Aorta (tissue), 5 donors: ENCODE measurements at regions not wholly inside any gene's neighbourhood (a gene's known extent, or its start where the extent isn't known, plus 50 kb on each side); places are given as distances from the start of the nearest gene placed in this dataset.

Experiments
- ATAC-seq: fragments of 200-7000 bp; cut with Tn5 transposase; one replicate; pipeline ENCODE4 v1.9.1; 2022; ENCODE audit warnings: moderate library complexity; ENCODE audit not compliant: low FRiP score
- DNase-seq, 2 donors: peaks; one replicate each; pipeline ENCODE4 v3.0.0-alpha.2; 2020
- H3K27ac ChIP-seq, 2 donors: one replicate each; pipeline ENCODE4 v1.5.1; 2013; ENCODE audit warnings: low read length in 2 of 2, mild to moderate bottlenecking in 2 of 2, moderate library complexity in 2 of 2, control low read depth in 1 of 2, inconsistent platforms in 1 of 2, low read depth in 1 of 2
- H3K27me3 ChIP-seq, 2 donors: one replicate each; pipeline ENCODE4 v1.6.1; 2013; ENCODE audit warnings: control low read depth in 1 of 2, low read length in 1 of 2, mild to moderate bottlenecking in 1 of 2, moderate library complexity in 1 of 2; ENCODE audit not compliant: insufficient read depth in 2 of 2, control insufficient read depth in 1 of 2
- H3K36me3 ChIP-seq, 2 donors: one replicate each; pipeline ENCODE4 v1.6.1; 2013; ENCODE audit warnings: control low read depth in 1 of 2, low read length in 1 of 2, mild to moderate bottlenecking in 1 of 2; ENCODE audit not compliant: insufficient read depth in 2 of 2, control insufficient read depth in 1 of 2
- H3K4me1 ChIP-seq, 2 donors: one replicate each; pipeline ENCODE4 v1.6.1; 2013; ENCODE audit warnings: low read length in 2 of 2, control low read depth in 1 of 2, mild to moderate bottlenecking in 1 of 2, moderate library complexity in 1 of 2; ENCODE audit not compliant: insufficient read depth in 2 of 2, control insufficient read depth in 1 of 2
- H3K4me3 ChIP-seq, 2 donors: one replicate each; pipeline ENCODE4 v1.5.1; 2013; ENCODE audit warnings: low read length in 2 of 2, control low read depth in 1 of 2, mild to moderate bottlenecking in 1 of 2
- H3K9me3 ChIP-seq: one replicate; pipeline ENCODE4 v1.6.1; 2013; ENCODE audit warnings: mild to moderate bottlenecking, low read length; ENCODE audit not compliant: control insufficient read depth
- WGBS, 2 donors: extraction: QIAGEN DNeasy Blood & Tissue Kit; methylation state at CpG; one replicate each; pipeline ENCODE4 v1.1.7; 2013; 5-methylcytosine and 5-hydroxymethylcytosine counted together
- intact Hi-C, 2 donors: fragments of 100-400 bp; cut with DNase I; formaldehyde crosslinking; loops; one replicate each; pipeline versions ENCODE4 v1.14.2 to v1.15.0; 2022
- donor health status: healthy with polysubstance abuse.
- donor health status: Bipolar disorder and iron deficiency.
- donor health status: DM: no; HTN: no; CAD: no.
- donor health status: DM: no; HTN: no; CAD: no.
- donor health status: DM: yes; HTN: yes; CAD: no.

DNA sequence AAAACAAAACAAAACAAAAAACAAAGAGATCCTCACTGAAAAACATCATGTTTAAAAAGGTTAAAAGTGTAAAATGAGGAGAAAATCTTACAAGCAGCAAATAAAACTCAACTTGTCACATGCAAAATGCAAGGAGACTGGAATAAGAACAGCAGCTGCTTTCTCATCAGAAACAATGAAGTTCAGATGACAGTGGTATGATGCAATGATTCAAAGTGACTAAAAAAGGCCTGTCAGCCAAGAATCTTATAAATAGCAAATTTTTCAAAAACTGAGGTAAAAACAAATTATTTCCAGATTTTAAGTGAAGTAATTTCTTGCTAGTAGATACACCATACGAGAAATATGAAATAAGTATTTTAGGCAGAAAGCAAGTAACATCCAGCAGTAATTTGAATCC is 68.6 kb upstream of the EPHA3 start:
- Histone ChIP-seq H3K27me3 (no peaks in the 10 kb centered on the region), H3K9me3 (peaks cover 1% of the 10 kb centered on the region), H3K27ac (no peak overlapping the region), H3K4me1 (no peaks in the 10 kb centered on the region), H3K4me3 (no peak overlapping the region), H3K36me3 (no peaks in the 10 kb centered on the region)
- ATAC-seq (no peak), DNase-seq (no peak)
- WGBS, 2 donors = 3 to 85% methylated on average over 1 of the region's 1 CpG
- intact Hi-C loops = no loop called here

DNA sequence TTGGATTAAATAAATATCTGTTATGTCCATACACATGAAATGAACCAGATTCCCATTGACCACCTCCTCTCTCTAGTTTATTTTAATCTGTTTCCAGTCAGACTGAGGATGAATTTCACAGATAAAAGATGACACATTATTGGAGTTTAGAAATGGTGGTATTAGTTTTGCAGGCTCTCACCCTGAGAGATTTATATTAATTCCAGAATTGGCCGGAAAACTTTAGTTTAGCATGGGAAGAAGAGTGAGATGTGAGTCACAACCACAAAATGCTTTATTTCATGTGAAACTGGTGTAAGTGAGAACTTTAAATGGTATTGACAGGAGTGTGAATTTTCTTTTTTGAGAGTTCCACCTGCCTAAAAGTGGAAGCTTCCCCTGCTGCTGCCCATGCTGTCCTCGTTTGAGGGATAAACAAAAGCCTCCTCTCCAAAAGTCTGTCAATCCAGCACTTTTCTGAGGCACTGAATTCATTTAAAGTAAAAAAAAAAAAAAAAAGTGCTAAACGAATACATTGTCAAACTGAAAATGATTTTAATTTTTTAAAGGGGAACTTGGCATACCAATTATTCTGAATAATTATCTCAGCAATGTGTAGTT is 65.1 kb upstream of the EPHA3 start:
- no peak overlapping the region for H3K4me3 ChIP-seq
- no peak overlapping the region for H3K27ac ChIP-seq
- DNase-seq (no peak), ATAC-seq (no peak)
- no peaks in the 10 kb centered on the region for H3K36me3 ChIP-seq
- H3K4me1 ChIP-seq = no peaks in the 10 kb centered on the region
- intact Hi-C loops = no loop called here
- H3K9me3 ChIP-seq = no peaks in the 10 kb centered on the region
- H3K27me3 ChIP-seq = no peaks in the 10 kb centered on the region
- 37 to 41% methylated on average over 3 of the region's 3 CpGs for WGBS, 2 donors

DNA sequence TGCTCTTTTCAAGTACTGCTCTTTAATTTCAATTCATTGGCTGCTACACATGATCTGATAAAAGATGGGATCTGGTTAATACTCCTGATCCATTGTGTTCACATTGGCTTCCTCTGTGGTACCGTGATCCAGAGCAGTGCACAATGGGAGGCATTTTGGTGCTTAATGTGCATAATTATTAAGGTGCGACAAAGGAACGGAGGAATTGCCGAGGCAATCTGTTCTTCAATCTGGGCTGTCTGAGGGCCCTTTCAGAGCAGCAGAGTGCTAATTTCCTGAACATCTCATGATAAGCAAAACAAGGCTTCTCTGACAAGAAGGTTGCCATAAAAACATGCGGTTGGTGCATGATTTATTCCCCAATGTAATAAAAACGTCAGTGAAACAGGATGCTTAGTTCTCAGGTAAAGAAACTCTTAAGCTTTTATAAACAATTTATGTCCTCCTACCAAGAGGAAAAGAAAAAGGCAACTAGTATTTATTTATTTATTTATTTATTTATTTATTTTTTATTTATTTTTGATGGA is 64.0 kb upstream of the EPHA3 start:
- no peaks in the 10 kb centered on the region for H3K9me3 ChIP-seq
- intact Hi-C loops = no loop called here
- 77 to 83% methylated on average over 6 of the region's 6 CpGs for WGBS, 2 donors

DNA sequence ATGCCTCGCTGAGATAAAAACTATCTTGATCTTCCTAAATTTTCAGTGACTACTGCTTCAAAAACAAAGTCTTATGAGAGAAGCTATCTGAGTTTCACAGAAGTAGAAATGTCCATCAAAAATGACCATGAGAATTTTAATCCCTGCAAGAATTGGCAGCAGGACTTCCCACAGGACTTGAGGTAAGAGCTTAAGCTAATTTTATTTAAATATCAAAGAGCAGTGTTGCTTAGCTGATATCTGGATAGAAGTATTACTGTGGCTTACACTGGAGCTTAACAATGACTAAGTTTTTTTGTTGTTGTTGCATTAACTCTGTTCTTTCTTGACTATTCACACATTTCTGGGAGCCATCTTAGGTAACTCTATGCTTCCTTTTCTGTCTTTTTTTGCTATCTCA is 60.8 kb upstream of the EPHA3 start:
- H3K27me3 ChIP-seq = no peaks in the 10 kb centered on the region
- DNase-seq = no peak
- ATAC-seq = no peak
- no peaks in the 10 kb centered on the region for H3K4me1 ChIP-seq
- no peaks in the 10 kb centered on the region for H3K9me3 ChIP-seq
- H3K27ac ChIP-seq = no peak overlapping the region
- H3K36me3 ChIP-seq = no peaks in the 10 kb centered on the region
- intact Hi-C loops = no loop called here
- WGBS, 2 donors = 70 to 72% methylated on average over 1 of the region's 1 CpG
- H3K4me3 ChIP-seq = no peak overlapping the region

More for the DNA sequence above, 64.0 kb upstream of the EPHA3 start:
- Histone ChIP-seq H3K36me3 (no peaks in the 10 kb centered on the region), H3K27me3 (no peaks in the 10 kb centered on the region), H3K4me3 (no peak overlapping the region), H3K4me1 (no peaks in the 10 kb centered on the region), H3K27ac (no peak overlapping the region)
- DNase-seq (no peak), ATAC-seq (no peak)

DNA sequence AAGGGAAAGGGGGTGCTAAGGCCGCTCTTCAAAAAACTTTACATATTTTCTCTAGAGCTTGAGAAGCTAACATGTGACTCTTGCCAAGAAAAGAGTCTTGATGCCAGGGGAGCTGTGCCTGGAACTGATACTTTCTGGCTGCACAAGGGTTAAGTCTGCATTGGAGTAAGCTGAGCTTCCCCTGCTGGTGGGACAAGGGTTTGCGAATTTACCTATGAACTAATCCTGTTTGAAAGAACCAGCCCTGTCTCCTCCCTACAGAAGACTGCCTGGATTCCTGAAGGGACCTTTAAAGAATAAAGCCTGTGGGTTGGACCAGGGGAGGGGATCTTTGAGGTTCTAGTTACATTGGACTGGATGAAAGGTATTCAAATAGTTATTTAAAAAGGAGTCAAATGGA is 58.3 kb upstream of the EPHA3 start:
- H3K9me3 ChIP-seq = no peaks in the 10 kb centered on the region
- intact Hi-C loops = no loop called here
- H3K36me3 ChIP-seq = no peaks in the 10 kb centered on the region
- H3K4me3 ChIP-seq = no peak overlapping the region
- no peaks in the 10 kb centered on the region for H3K4me1 ChIP-seq
- no peak for ATAC-seq
- no peaks in the 10 kb centered on the region for H3K27me3 ChIP-seq
- no peak for DNase-seq
- H3K27ac ChIP-seq = no peak overlapping the region
- WGBS, 2 donors = 53 to 55% methylated on average over 2 of the region's 2 CpGs

DNA sequence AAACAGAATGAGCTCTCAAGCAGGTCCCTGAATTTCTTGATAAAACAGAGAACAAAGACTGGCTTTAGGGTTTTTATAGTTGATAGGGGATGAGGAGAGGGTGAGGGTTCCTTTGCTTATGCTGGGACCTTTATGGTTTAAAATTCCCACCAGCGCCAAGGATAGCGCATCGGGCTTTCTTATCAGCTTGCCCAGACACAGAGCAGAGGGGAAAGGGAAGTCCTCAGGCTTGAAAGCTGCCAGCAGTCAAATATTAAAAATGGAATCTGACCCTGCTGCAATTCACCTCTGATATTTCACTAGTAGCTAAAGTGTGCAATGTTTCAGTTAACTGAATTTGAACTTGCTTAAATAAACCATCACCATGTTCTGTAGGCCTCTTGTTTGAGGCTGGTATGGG is 55.0 kb upstream of the EPHA3 start:
- DNase-seq (no peak), ATAC-seq (no peak)
- Histone ChIP-seq H3K4me3 (no peak overlapping the region), H3K4me1 (no peaks in the 10 kb centered on the region), H3K27me3 (no peaks in the 10 kb centered on the region), H3K27ac (no peak overlapping the region), H3K9me3 (no peaks in the 10 kb centered on the region), H3K36me3 (no peaks in the 10 kb centered on the region)
- intact Hi-C loops = no loop called here
- WGBS, 2 donors = 9 to 11% methylated on average over 3 of the region's 3 CpGs

DNA sequence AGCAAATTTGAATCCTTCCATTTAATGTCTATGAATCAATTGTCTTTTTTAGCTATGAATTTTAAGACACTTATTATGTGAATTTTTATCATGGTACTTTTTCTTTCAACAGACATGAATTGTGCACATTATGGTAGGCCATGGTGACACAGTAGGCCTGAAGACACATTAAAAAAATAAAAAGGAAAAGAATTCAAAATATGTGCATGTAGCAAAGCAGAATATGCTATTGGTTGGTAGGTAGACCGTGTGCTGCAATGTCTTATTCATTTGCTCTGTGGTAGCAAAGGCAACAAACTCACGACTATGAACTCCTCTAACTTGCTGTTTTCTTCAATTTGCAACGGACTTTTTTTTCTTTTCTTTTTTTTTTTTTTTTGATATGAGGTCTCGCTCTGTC is 50.0 kb upstream of the EPHA3 start:
- H3K36me3 ChIP-seq = no peaks in the 10 kb centered on the region
- no peak overlapping the region for H3K4me3 ChIP-seq
- H3K27ac ChIP-seq = no peak overlapping the region
- intact Hi-C loops = no loop called here
- 73 to 77% methylated on average over 4 of the region's 4 CpGs for WGBS, 2 donors
- no peaks in the 10 kb centered on the region for H3K9me3 ChIP-seq
- no peaks in the 10 kb centered on the region for H3K4me1 ChIP-seq
- ATAC-seq (no peak), DNase-seq (no peak)
- H3K27me3 ChIP-seq = no peaks in the 10 kb centered on the region
